ENCODE measurements at regions not wholly inside any gene's neighbourhood (a gene's known extent, or its start where the extent isn't known, plus 50 kb on each side); places are given as distances from the start of the nearest gene placed in this dataset.
"Not testable (repeated sequence)": the region's sequence is repeated elsewhere in the genome, so short reads cannot be mapped to it uniquely, and the experiment has no call there.

DNA sequence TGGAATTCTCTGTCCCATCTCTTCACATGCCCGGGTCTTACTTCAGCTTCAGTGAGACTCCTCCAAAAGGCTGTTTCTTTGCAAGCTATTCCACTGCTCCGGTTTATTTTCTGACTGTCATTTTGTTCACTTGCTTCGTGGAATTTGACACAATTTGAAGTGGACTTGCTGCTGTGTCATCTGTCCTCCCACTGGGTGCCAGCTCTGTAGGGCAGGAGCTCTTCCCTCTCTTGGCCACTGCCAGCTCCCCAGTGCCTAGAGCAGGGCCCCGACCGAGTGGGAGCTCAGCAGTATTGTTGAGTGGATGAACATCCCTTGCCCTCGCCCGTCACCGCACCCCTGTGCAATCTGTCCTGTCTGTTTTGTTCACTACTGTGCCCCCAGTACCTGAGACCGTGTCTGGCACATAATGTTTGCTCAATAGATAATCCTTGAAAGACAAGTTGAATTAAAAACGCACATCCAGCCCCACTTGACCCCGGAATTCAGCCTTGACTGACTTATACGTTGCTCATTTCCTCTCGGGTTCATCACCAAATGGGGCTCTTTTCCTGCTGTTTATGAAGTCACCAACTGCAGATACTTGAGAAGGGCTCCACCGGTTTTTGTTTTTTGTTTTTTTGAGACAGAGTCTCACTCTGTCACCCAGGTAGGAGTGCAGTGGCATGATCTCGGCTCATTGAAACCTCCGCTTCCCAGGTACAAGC lies 170.3 kb upstream of the KCNG1 start:
- DNase-seq (ENCODE audit: low read depth in 4 of 4, low spot score in 3 of 4): no peak

DNA sequence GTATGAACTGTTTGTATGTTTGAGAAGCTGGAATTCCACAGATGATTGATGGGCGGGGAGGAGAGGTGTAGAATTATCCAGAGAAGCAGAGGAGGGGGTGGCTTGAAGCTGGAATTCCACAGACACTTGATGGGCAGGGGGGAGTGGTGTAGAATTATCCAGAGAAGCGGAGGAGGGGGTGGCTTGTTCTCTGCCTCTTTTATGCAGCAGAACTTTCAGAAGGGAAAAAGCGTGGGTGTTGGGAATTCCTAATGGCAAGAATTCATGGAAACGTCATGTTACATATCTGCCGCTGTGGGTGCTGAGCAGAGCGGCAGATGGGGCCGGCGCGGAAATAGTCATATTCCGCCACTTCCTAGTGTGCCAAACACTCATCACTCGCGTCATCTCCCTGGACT lies 167.9 kb upstream of the KCNG1 start:
- DNase-seq (ENCODE audit: low read depth in 4 of 4, low spot score in 3 of 4): peak in 3 of 4 donors; percentile 18 to 47 (median 18)

DNA sequence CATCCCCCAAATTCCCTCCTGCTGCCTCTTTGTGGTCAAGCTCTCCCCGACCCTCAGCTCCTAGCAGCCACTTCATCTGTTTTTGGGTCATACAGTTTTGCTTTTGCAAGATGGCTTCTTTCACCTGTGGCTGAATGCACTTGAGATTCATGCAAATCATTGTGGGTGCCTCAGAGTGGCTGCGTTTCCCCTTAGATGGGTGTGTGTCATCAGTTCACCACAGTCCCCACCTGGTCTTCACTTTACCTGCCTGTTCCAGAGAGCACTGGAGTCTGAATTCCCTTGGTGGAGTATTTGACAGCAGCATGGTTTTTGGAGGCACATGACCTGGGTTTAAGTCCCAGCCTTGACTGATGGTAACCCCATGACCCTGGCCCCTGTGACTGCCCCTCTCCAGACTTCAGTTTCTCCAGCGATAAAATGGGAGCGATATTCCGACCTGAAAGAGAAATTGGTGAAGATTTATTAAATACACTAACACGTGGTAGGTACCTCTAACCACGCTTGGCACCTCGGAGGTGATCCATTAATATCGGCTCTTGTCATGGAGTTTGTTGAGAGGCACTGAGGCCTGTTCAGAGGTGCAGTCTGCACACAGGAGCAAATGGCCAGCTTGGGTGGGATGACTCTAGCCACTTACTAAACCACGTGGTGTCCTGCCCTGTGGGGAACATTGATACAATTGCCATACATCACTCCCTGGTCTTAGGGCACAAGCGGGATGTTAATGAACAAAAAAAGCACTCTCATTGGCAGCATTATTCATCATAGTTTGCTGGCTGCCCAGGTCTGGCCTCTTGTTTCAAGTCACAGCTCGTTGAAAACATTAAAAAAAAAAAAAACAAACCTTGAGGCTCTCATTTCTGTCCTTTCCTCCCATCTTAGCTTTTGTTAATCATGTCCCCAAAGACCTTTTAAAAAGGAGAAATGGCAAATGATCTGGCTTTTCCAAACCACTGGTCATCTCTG lies 167.2 kb upstream of the KCNG1 start:
- no peak for DNase-seq (ENCODE audit: low read depth in 4 of 4, low spot score in 3 of 4)

GRCh38 chr20:51188941-51189340 lies 166.0 kb upstream of the KCNG1 start:
- no peak for DNase-seq (ENCODE audit: low read depth in 4 of 4, low spot score in 3 of 4)

- DNase-seq (ENCODE audit: low read depth in 4 of 4, low spot score in 3 of 4): no peak
Measured at GRCh38 chr20:51187261-51187660, 164.4 kb upstream of the KCNG1 start.

DNA sequence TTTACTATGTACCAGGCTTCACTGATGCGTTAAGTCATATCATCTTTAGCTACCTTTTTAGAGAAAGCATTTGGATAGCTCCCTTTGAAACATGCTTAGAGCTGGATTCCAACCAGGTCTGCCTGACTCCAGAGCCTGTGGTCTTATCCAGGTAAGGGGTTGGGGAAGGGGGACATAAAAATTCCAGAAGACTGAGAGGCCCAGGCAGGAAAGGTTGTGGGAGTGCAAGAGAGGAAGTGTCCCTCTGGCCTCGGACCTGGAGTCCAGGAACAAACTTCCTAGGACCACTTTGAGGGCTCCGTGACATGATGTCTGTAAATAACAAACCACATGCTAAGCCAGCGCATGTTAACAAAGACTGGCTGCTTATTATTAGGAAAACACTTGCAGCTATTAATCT lies 163.0 kb upstream of the KCNG1 start:
- no peak for DNase-seq (ENCODE audit: low read depth in 4 of 4, low spot score in 3 of 4)

GRCh38 chr20:51185277-51185676 lies 162.4 kb upstream of the KCNG1 start:
- no peak for DNase-seq (ENCODE audit: low read depth in 4 of 4, low spot score in 3 of 4)

DNA sequence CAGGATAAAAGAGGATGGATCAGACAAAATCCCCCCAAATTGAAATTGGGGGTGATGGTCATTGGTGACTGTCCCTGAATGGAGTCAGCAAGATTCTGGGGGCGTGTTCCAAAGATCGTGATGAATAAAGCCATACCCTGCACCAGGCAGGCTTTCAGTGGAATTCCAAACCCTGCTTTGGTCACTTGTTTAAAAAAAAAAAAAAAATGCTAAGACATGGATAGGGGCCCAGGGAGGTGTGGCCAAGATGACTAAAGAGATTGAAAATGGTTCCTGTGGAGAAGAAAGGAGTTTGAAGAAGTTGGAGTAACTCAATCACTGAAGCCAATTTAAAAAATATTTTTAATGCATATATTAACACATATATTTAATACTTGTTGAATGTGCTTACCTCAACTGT lies 161.4 kb upstream of the KCNG1 start:
- no peak for DNase-seq (ENCODE audit: low read depth in 4 of 4, low spot score in 3 of 4)

GRCh38 chr20:51183451-51183850 lies 160.5 kb upstream of the KCNG1 start:
- DNase-seq (ENCODE audit: low read depth in 4 of 4, low spot score in 3 of 4): no peak

DNA sequence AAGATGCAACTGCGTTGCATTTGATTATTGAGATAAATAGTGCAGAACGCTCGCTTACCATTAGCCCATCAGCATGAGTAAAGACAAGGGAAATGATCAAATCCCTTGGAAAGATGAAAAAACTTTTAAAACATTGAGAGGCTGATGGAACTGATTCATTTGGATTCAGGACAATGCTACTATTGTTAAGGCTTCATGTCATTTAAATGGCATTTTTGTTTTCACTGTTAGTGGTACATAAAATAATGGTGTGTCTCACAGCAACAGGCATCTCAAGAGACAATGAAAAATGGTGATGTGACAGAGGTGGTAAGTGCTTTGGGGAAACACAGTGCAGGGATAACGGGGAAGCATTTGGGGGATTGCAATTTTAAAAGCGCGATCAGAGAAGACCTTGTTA lies 159.7 kb upstream of the KCNG1 start:
- DNase-seq (ENCODE audit: low read depth in 4 of 4, low spot score in 3 of 4): no peak

- DNase-seq (ENCODE audit: low read depth in 4 of 4, low spot score in 3 of 4): no peak
Measured at GRCh38 chr20:51178153-51178552, 155.2 kb upstream of the KCNG1 start.

GRCh38 chr20:51176876-51177275 lies 154.0 kb upstream of the KCNG1 start:
- DNase-seq (ENCODE audit: low read depth in 4 of 4, low spot score in 3 of 4): no peak

DNA sequence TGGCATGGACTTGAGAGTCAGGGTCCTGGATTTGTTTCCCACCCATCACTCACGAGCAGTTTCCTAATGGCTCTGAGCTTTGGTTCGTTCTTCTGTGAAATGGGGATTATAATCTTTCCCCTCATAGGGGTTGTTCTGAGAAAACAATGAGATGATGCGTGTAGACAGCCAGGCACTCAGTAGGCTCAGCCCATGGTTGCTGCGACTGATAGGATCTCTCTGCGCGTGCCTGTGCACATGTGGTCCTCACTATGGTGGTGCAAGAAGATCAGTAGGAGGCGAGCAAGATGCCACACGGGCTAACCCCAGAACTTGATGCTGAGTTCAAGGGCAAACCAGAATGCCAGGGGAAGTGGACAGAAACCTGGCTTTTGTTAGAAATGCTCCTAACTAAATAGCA lies 153.5 kb upstream of the KCNG1 start:
- no peak for DNase-seq (ENCODE audit: low read depth in 4 of 4, low spot score in 3 of 4)

- no peak for DNase-seq (ENCODE audit: low read depth in 4 of 4, low spot score in 3 of 4)
Measured at GRCh38 chr20:51175724-51176123, 152.8 kb upstream of the KCNG1 start.

GRCh38 chr20:51175156-51175555 lies 152.2 kb upstream of the KCNG1 start:
- DNase-seq (ENCODE audit: low read depth in 4 of 4, low spot score in 3 of 4): no peak

- DNase-seq (ENCODE audit: low read depth in 4 of 4, low spot score in 3 of 4): no peak
Measured at GRCh38 chr20:51174536-51174935, 151.6 kb upstream of the KCNG1 start.

- no peak for DNase-seq (ENCODE audit: low read depth in 4 of 4, low spot score in 3 of 4)
Measured at GRCh38 chr20:51172558-51173428, 149.9 kb upstream of the KCNG1 start.

DNA sequence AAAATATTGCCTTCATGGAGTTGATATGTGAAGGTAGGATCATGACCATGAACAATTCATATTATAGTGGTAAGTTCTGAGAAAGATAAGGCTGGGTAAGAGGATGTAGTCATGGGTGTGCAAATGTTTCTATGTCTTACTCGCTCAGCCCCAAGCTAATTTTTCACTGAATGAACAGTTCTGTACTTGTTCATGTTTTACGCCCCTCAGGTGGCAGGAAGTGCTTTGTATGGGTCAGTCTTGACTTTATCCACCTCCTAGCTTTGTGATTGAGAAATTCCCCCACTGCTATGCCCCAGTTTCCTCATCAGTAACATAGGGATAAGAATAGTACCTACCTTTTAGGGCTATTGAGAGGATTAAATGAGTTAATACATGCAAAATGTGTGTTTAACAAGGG lies 148.2 kb upstream of the KCNG1 start:
- DNase-seq (ENCODE audit: low read depth in 4 of 4, low spot score in 3 of 4): no peak

GRCh38 chr20:51169813-51170212 lies 146.9 kb upstream of the KCNG1 start:
- DNase-seq (ENCODE audit: low read depth in 4 of 4, low spot score in 3 of 4): no peak

GRCh38 chr20:51167911-51168310 lies 145.0 kb upstream of the KCNG1 start:
- not testable (repeated sequence) for DNase-seq (ENCODE audit: low read depth in 4 of 4, low spot score in 3 of 4)

DNA sequence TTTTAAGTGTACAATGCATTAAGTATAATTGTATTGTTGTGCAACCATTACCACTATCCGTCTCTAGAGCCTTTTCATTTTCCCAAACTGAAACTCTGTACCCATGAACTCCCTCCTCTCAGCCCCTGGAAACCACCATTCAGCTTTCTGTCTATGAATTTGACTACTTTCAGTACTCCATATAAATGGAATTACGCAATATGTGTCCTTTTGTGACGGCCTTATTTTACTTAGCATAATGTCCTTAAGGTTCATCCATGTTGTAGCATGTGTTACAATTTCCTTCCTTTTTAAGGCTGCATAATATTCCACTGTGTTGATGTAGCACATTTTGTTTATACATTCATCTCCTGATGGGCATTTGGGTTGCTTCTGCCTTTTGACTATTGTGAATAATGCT lies 143.6 kb upstream of the KCNG1 start:
- no peak for DNase-seq (ENCODE audit: low read depth in 4 of 4, low spot score in 3 of 4)
